ENCODE measurements at regions not wholly inside any gene's neighbourhood (a gene's known extent, or its start where the extent isn't known, plus 50 kb on each side); places are given as distances from the start of the nearest gene placed in this dataset.

GRCh38 chr2:217656316-217656715 is 346.5 kb downstream of the TNS1 start:
- ChIA-PET CTCF (interaction anchor here (0.8 to 1.7 kb wide), 3 partner anchors 9 to 56 kb away, joined by 3 to 9 read pairs (median 4); no protein-coding TSS in a partner anchor), POLR2A (no interaction called here)
- TF ChIP-seq, protein P1, sequence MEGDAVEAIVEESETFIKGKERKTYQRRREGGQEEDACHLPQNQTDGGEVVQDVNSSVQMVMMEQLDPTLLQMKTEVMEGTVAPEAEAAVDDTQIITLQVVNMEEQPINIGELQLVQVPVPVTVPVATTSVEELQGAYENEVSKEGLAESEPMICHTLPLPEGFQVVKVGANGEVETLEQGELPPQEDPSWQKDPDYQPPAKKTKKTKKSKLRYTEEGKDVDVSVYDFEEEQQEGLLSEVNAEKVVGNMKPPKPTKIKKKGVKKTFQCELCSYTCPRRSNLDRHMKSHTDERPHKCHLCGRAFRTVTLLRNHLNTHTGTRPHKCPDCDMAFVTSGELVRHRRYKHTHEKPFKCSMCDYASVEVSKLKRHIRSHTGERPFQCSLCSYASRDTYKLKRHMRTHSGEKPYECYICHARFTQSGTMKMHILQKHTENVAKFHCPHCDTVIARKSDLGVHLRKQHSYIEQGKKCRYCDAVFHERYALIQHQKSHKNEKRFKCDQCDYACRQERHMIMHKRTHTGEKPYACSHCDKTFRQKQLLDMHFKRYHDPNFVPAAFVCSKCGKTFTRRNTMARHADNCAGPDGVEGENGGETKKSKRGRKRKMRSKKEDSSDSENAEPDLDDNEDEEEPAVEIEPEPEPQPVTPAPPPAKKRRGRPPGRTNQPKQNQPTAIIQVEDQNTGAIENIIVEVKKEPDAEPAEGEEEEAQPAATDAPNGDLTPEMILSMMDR (IDR thresholded peaks at IDR 0.05; ENCODE audit: control extremely low read depth, extremely low read depth, low read depth, missing control alignments), result no peak
- DNase-seq (ENCODE audit: extremely low spot score), result no peak

GRCh38 chr2:217655651-217656050 is 347.1 kb downstream of the TNS1 start:
- TF ChIP-seq, protein P1 (IDR thresholded peaks at IDR 0.05; ENCODE audit: control extremely low read depth, extremely low read depth, low read depth, missing control alignments), result no peak
- POLR2A ChIA-PET, result interaction anchor here (0.6 kb wide), 1 partner anchor 308 kb away, joined by 4 read pairs; no protein-coding TSS in a partner anchor

GRCh38 chr2:217654168-217654567 is 348.6 kb downstream of the TNS1 start:
- ChIA-PET CTCF (interaction anchor here (5.9 kb wide), 1 partner anchor 59 kb away, joined by 74 read pairs; no protein-coding TSS in a partner anchor), POLR2A (no interaction called here)
- TF ChIP-seq, protein P1 (IDR thresholded peaks at IDR 0.05; ENCODE audit: control extremely low read depth, extremely low read depth, low read depth, missing control alignments), result no peak
- DNase-seq (ENCODE audit: extremely low spot score), result no peak

More at GRCh38 chr2:217655651-217656050, 347.1 kb downstream of the TNS1 start:
- CTCF ChIA-PET, result interaction anchor here (0.8 to 1.7 kb wide), 5 partner anchors 9 to 529 kb away, joined by 3 to 9 read pairs (median 3); no protein-coding TSS in a partner anchor
- DNase-seq (ENCODE audit: extremely low spot score), result no peak

DNA sequence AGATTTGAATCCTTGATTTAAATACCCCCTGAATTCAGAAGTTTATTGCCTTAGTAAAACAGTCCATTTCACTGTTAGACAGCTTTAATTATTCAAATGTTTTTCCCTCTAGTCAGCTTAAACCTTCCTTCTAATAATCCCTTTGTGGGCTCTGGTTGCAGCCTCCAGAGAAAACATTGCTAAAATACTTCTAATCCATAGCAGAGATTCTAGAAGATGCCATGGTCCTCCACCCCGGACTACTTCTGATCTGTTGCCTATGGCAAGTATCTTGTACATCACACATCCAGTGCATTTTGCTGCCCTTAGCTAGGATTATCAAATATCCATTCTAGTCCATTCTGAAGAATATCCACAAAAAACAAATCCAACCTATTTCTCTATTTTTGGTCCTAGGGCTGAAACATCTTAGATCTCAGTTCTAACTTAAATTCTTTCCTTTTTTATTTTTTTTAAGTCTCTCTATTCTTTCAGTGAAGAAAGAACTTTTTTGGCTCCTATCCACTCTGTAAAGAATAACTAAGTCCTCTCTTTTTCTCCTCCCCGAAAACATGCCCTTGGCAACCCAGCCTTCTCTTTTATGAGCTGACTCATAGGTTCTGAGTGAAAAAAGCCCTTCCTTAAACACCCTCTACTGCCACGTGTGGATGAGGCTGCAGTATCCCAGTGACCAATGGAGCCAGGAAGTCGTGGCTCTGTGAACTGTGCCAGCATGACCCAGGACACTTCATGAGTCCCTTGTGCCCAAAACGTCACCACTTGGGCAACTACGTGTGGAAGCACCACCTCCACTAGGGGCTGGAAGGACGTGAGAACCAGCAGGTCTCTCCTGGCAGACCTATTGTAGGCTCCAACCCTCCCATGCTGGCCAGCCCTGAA is 349.8 kb downstream of the TNS1 start:
- no peak for DNase-seq (ENCODE audit: extremely low spot score)
- ChIA-PET POLR2A (no interaction called here), CTCF (interaction anchor here (2.6 to 5.9 kb wide), 5 partner anchors 9 to 60 kb away, joined by 12 to 74 read pairs (median 28); no protein-coding TSS in a partner anchor)
- TF ChIP-seq, protein P1 (IDR thresholded peaks at IDR 0.05; ENCODE audit: control extremely low read depth, extremely low read depth, low read depth, missing control alignments), result no peak

- TF ChIP-seq, protein P1 (IDR thresholded peaks at IDR 0.05; ENCODE audit: control extremely low read depth, extremely low read depth, low read depth, missing control alignments), result peak; percentile 81
- DNase-seq (ENCODE audit: extremely low spot score), result peak; percentile 69
- POLR2A ChIA-PET, result no interaction called here
- CTCF ChIA-PET, result interaction anchor here (0.6 to 5.9 kb wide), 39 partner anchors 9 to 977 kb away, joined by 3 to 74 read pairs (median 4); no protein-coding TSS in a partner anchor
Measured at GRCh38 chr2:217650716-217651360, 352.0 kb downstream of the TNS1 start.

DNA sequence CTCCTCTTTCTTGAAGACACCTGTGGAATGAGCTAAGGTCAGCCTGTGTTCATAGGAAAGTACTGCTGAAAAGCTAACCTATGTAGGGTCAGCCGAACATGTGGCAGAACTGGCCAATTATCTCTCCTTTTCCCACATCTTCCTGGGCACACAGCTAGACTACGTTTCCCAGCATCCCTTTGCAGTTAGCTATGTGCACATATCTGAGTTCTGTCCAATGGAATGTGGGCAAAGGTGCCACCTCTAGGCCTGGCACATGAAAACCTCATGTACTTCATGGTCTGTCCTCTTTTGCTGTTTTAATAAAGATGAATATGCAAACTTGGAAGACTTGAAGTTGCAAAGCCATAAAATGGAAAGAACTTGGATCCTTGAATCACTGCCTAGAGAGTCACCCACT is 352.6 kb downstream of the TNS1 start:
- DNase-seq (ENCODE audit: extremely low spot score), result no peak

More for the DNA sequence above, 352.6 kb downstream of the TNS1 start:
- POLR2A ChIA-PET, result no interaction called here
- TF ChIP-seq, protein P1 (IDR thresholded peaks at IDR 0.05; ENCODE audit: control extremely low read depth, extremely low read depth, low read depth, missing control alignments), result no peak
- CTCF ChIA-PET, result interaction anchor here (0.6 to 5.9 kb wide), 35 partner anchors 8 to 976 kb away, joined by 3 to 74 read pairs (median 4); no protein-coding TSS in a partner anchor

Data from GM10248 (cell line).